ENCODE measurements at regions not wholly inside any gene's neighbourhood (a gene's known extent, or its start where the extent isn't known, plus 50 kb on each side); places are given as distances from the start of the nearest gene placed in this dataset.
"Not testable (repeated sequence)": the region's sequence is repeated elsewhere in the genome, so short reads cannot be mapped to it uniquely, and the experiment has no call there.

GRCh38 chr14:89700801-89701200 is 253.7 kb downstream of the EFCAB11 start:
- intact Hi-C loops (cut with micrococcal nuclease), result loop anchor here (1.0 to 2.0 kb wide), 3 partner anchors 20 to 84 kb away; no protein-coding TSS in a partner anchor

DNA sequence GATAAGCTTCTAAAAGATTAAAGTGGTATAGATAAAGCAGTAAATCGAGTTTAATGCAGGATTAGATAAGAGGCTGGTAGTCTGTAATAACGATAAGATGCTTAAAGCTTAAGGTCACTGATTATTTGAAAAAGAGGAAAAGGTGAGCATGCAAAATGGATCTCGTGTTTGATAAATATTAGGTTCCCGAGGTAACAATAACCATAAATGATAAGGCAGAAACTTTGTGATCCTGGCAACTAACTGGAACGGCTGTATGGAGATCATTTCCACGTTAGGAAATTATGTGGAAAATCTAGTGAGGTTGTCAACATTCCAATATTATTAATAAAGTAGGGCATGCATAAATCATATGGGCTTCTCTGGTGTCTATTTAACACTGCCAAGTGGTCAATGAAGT is 255.5 kb downstream of the EFCAB11 start:
- intact Hi-C loops (cut with micrococcal nuclease), result no loop called here

GRCh38 chr14:89697281-89698060 is 257.1 kb downstream of the EFCAB11 start:
- intact Hi-C loops (cut with micrococcal nuclease), result no loop called here

- intact Hi-C loops (cut with micrococcal nuclease), result no loop called here
Measured at GRCh38 chr14:89695846-89696245, 258.7 kb downstream of the EFCAB11 start.

GRCh38 chr14:89690139-89690538 is 264.4 kb downstream of the EFCAB11 start:
- intact Hi-C loops (cut with micrococcal nuclease), result no loop called here

GRCh38 chr14:89689711-89690110 is 264.8 kb downstream of the EFCAB11 start:
- intact Hi-C loops (cut with micrococcal nuclease), result not testable (repeated sequence)

DNA sequence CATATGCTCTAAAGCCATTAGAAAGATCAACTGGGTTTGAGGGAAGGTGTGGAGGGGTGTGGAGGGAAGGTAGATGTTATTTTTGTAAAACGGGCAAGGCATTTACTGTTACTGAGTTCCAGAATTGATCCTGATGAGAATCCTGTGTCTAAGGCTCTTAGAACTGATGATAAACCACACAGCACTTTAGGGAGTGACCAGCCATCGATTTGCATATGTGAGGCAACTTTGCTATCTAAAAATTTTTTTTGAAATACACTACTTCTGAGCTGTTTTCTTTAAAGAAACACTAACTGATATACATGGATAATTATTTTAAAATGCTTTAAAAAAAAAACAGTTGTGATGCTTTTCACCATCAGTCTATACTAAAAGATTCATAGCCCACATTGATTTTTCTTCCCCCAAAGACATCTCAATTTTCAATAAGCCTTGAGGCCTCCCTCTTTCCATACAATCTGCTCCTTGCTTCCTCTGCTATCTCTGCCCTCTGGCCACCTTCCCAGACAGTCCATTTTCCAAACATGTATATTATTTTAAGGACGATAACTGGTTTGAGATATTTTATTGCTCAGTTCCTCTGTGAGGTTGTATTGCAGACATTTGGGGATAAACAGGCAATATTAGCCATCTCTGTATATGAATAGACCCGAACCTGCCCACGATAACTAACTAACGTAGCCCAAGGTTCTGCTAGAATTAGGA is 265.9 kb downstream of the EFCAB11 start:
- intact Hi-C loops (cut with micrococcal nuclease), result no loop called here

GRCh38 chr14:89687129-89687528 is 267.4 kb downstream of the EFCAB11 start:
- intact Hi-C loops (cut with micrococcal nuclease), result not testable (repeated sequence)

GRCh38 chr14:89684139-89684538 is 267.1 kb upstream of the FOXN3 start:
- intact Hi-C loops (cut with micrococcal nuclease), result loop anchor here (5.0 kb wide), 1 partner anchor 42 kb away; no protein-coding TSS in a partner anchor

GRCh38 chr14:89681086-89682018 is 264.3 kb upstream of the FOXN3 start:
- intact Hi-C loops (cut with micrococcal nuclease), result loop anchor here (1.0 to 5.0 kb wide), 4 partner anchors 19 to 61 kb away; no protein-coding TSS in a partner anchor

- intact Hi-C loops (cut with micrococcal nuclease), result loop anchor here (2.0 to 5.0 kb wide), 3 partner anchors 21 to 59 kb away; no protein-coding TSS in a partner anchor
Measured at GRCh38 chr14:89680156-89680555, 263.1 kb upstream of the FOXN3 start.

DNA sequence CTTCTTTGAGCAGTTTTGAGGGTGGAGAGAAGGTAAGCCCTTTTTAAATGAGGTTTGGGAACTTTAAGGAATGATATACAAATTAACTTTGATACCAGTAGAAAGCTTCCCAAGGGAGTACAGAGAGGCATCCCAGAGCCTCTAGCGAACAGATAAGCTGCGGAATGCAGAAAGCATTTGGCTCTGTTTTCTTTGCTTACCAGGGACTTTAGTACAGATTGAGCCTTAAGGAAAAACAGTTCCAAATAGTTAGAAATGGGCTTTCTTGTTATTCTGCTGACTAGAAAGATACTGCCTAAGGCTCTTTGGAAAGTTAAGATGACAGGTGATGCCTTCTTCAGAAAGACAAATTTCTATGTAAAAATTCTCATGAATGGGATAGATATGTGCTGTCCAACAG is 261.7 kb upstream of the FOXN3 start:
- intact Hi-C loops (cut with micrococcal nuclease), result no loop called here

GRCh38 chr14:89675590-89675989 is 258.6 kb upstream of the FOXN3 start:
- intact Hi-C loops (cut with micrococcal nuclease), result no loop called here

- intact Hi-C loops (cut with micrococcal nuclease), result no loop called here
Measured at GRCh38 chr14:89674936-89675335, 257.9 kb upstream of the FOXN3 start.

DNA sequence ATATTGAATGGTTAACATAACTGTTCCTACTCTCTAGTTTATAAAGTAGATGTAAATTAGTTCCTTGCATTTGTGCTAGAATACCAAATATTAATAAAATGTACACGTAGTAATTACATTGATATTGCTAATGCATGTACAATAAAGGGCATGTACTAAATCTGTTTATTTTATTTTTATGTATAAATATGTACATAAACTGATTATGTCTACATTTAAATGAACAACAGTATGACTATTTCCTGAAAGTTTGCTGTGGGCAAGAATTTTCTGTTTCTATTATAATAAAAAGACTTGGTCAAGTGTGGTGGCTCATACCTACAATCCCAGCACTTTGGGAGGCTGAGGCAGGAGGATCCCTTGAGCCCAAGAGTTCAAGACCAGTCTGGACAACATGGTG is 257.2 kb upstream of the FOXN3 start:
- intact Hi-C loops (cut with micrococcal nuclease), result no loop called here

DNA sequence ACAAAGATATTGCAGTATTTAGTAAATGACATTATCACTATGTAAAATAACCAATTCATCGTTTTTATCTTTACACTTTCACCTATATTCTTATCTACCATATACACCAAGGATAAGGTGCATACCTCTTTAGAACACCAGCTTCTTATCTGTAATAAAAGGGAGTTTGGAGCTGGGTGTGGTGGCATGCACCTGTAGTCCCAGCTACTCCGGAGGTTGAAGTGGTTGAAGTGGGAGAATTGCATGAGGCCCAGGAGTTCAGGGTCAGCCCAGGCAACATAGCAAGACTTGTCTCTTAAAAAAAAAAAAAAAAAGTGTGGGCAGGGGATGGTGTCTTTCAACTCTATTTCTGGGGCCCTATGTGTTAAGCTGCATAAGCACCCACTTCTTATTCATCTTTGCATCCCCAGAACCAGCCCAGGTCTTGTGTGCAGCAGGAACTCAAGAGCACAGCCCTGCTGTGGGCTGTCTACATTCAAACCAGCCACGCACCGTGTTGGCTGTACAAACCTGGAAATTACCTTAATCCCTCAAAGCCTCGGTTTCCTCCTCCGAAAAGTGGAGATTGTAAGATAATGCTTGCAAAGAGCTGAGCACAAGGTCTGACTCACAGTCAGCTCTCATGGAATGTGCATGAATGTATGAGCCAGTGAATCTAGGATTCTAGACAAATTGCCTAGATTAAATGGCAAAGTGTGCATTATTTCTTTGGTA is 256.6 kb upstream of the FOXN3 start:
- intact Hi-C loops (cut with micrococcal nuclease), result no loop called here

GRCh38 chr14:89672636-89673511 is 255.8 kb upstream of the FOXN3 start:
- intact Hi-C loops (cut with micrococcal nuclease), result no loop called here

DNA sequence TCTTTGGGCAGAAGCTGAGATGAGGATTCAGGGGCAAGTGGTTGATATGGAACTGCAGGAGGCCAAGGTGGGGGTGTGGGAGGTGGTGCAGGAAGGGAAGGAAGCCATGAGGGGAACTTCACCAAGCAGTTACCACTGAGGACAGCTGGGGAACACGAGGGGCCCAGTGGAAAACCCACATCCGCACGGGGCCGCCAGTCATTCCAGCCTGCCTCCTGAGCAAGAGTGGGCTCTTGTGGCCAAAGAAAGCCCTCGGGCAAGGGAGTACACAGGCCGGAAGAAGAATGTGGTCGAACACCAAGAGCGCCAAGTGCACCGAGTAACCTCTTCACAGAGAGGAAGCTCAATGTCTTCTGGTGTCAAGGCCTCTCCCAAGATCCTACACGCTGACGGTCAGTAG is 252.2 kb upstream of the FOXN3 start:
- intact Hi-C loops (cut with micrococcal nuclease), result no loop called here

DNA sequence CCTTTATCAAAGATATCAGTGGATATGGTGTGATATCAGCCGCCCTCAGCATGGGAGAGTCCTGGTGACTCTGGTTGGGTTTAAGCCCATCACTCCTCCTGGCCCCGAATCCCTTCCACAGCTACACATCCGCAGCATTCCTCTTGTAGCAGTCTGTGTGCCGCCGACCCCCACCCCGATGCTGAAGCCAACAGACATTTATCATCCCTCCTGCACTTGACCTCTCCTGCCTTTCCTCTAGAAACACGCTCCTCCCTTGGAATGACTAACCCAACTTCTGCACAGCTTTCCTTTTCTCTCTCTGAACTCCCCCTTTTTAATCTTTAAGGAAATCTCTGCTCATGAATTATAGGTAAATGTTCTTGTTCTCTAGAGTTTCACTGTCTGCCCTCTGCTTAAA is 250.9 kb upstream of the FOXN3 start:
- intact Hi-C loops (cut with micrococcal nuclease), result no loop called here

Data from T-helper 2 cell treated with Interferon-gamma antibody and Interleukin-4, amounts not matched to agents 100 ng/mL and 5 ng/mL, for 36 hours (primary cell).